Skin epidermis (tissue), 12 donors: ENCODE measurements at regions not wholly inside any gene's neighbourhood (a gene's known extent, or its start where the extent isn't known, plus 50 kb on each side); places are given as distances from the start of the nearest gene placed in this dataset.

Experiments used
- H3K27ac ChIP-seq, 21 experiments: fragments of 200-600 bp; sonication (generic) in 11 of 21; one replicate each; pipeline ENCODE4 v1.5.0; 2020; ENCODE audit warnings: mild to moderate bottlenecking in 3 of 21, inconsistent platforms in 2 of 21, moderate library complexity in 2 of 21
- H3K4me3 ChIP-seq, 7 experiments: fragments of 200-600 bp; sonication (generic) in 2 of 7; one replicate each; pipeline ENCODE4 v1.5.0; 2020; ENCODE audit warnings: inconsistent platforms in 2 of 7, mild to moderate bottlenecking in 2 of 7, moderate library complexity in 1 of 7

GRCh38 chr5:135705941-135706466, 127.2 kb upstream of the CXCL14 start:
- Histone ChIP-seq H3K27ac (peak overlapping the region in 15 of 21 experiments; percentile 7 to 82 (median 55)), H3K4me3 (no peak overlapping the region)

GRCh38 chr5:135705141-135705631, 126.4 kb upstream of the CXCL14 start:
- Histone ChIP-seq H3K27ac (peak overlapping the region in 12 of 21 experiments; percentile 28 to 84 (median 54)), H3K4me3 (no peak overlapping the region)

GRCh38 chr5:135704616-135705015, 125.8 kb upstream of the CXCL14 start:
- H3K4me3 ChIP-seq: no peak overlapping the region
- H3K27ac ChIP-seq: peak overlapping the region in 13 of 21 experiments; percentile 28 to 84 (median 50)

DNA sequence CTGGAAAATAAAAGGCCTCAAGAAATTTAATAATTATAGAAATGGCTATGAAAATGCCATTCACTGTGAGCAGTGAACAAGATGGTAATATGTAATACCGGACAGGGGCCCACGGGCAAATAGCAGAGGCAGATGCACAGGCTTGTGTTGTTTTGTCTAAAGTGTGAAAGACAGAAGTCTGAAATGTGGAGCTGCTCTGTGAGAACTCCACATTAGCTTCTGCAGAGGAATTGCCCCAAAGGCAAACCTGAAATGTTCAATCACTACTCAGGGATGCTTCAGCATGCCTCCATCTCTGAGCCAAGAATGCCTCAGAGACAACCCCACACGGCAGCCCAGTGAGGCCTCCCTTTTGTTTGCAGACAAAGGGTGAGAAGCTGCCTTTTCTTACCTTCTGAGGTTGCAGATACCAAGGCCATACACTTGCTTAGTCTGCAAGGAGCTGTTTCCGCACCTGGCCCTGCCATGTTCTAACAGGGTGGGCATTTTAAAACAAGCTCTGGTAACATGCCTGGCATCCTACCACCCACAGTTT, 124.3 kb upstream of the CXCL14 start:
- Histone ChIP-seq H3K4me3 (no peak overlapping the region), H3K27ac (peak overlapping the region in 7 of 21 experiments; percentile 39 to 85 (median 62))

GRCh38 chr5:135702191-135702590, 123.4 kb upstream of the CXCL14 start:
- no peak overlapping the region for H3K4me3 ChIP-seq
- peak overlapping the region in 6 of 21 experiments; percentile 26 to 85 (median 63) for H3K27ac ChIP-seq

- H3K27ac ChIP-seq: peak overlapping the region in 2 of 21 experiments; percentile 27 to 35
- no peak overlapping the region for H3K4me3 ChIP-seq
Measured at GRCh38 chr5:135700731-135701130, 121.9 kb upstream of the CXCL14 start.

GRCh38 chr5:135697959-135698345, 119.2 kb upstream of the CXCL14 start:
- Histone ChIP-seq H3K27ac (peak overlapping the region in 6 of 21 experiments; percentile 3 to 56 (median 8)), H3K4me3 (no peak overlapping the region)

GRCh38 chr5:135697251-135697958, 118.6 kb upstream of the CXCL14 start:
- H3K27ac ChIP-seq: peak overlapping the region in 7 of 21 experiments; percentile 3 to 56 (median 12)
- H3K4me3 ChIP-seq: no peak overlapping the region

- H3K27ac ChIP-seq: no peak overlapping the region
- no peak overlapping the region for H3K4me3 ChIP-seq
Measured at GRCh38 chr5:135696317-135696716, 117.5 kb upstream of the CXCL14 start.

GRCh38 chr5:135695656-135696313, 117.0 kb upstream of the CXCL14 start:
- no peak overlapping the region for H3K4me3 ChIP-seq
- peak overlapping the region in 3 of 21 experiments; percentile 21 to 39 (median 32) for H3K27ac ChIP-seq

GRCh38 chr5:135694906-135695305, 116.1 kb upstream of the CXCL14 start:
- H3K4me3 ChIP-seq: no peak overlapping the region

DNA sequence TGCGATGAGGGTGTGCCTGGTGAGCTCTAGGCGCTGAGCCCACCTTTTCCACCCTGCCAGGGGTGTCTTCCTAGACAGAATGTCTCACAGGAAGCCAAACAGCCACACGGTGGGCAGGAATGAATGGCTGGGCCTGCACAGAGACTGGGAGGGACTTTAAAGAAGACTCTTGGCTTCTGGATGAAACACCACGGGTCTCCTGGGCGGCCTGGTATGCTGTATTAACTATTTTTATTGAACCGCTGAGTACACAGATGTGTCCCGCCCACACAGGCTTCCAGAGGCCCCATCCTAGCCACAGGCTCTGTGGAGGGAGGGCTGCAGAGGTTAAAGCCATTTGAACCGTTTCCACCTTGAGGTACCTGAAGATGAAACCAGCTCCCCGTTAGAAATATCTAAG, 115.2 kb upstream of the CXCL14 start:
- peak overlapping the region in 18 of 21 experiments; percentile 5 to 84 (median 52) for H3K27ac ChIP-seq
- H3K4me3 ChIP-seq: no peak overlapping the region

More at GRCh38 chr5:135694906-135695305, 116.1 kb upstream of the CXCL14 start:
- H3K27ac ChIP-seq: peak overlapping the region in 2 of 21 experiments; percentile 27 to 72

- H3K27ac ChIP-seq: peak overlapping the region in 18 of 21 experiments; percentile 5 to 84 (median 52)
Measured at GRCh38 chr5:135693371-135693955, 114.7 kb upstream of the CXCL14 start.

DNA sequence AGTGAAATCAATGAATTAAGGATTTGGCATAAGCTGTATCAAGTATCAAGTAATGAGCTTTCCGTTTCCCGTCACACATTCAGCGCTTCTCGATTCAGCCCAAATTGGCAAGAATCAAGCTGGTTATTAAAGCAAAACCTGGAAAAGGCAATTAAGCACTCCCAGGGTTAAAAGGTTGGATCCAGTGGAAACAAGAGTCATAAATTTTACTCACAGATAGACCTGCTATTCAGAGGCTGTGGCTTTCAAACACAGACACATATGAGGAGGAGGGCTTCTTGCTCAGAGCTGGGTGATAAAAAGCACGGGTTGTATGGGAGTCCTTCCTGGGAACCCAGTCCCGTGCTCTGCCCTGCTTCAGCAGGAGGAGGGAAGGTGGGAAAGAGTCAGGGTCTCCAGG, 112.3 kb upstream of the CXCL14 start:
- H3K4me3 ChIP-seq: no peak overlapping the region
- H3K27ac ChIP-seq: no peak overlapping the region

More at GRCh38 chr5:135693371-135693955, 114.7 kb upstream of the CXCL14 start:
- H3K4me3 ChIP-seq: no peak overlapping the region

- H3K4me3 ChIP-seq: no peak overlapping the region
- H3K27ac ChIP-seq: no peak overlapping the region
Measured at GRCh38 chr5:135690466-135690865, 111.7 kb upstream of the CXCL14 start.

GRCh38 chr5:135689506-135689905, 110.7 kb upstream of the CXCL14 start:
- H3K4me3 ChIP-seq: no peak overlapping the region
- H3K27ac ChIP-seq: no peak overlapping the region

- H3K27ac ChIP-seq: no peak overlapping the region
- H3K4me3 ChIP-seq: no peak overlapping the region
Measured at GRCh38 chr5:135688385-135688784, 109.6 kb upstream of the CXCL14 start.

DNA sequence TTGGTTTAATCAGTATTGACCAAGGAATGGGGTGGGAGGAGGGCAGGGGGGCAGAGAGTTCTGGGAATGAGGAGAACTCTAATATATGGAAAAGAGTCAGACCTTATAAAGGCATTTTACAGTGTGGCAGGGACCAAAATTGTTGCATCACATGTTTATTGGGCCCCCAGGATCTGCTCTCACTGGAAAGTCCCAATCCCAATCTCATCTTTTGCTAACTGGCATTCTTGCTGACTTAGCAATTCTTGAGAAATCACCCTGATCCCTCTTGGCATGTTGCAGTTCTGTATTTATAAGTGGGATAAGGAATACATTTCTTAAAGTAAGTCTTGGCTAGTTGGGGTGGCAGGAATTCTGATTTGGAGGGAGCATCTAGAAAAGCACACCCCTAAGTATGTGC, 104.4 kb upstream of the CXCL14 start:
- Histone ChIP-seq H3K4me3 (no peak overlapping the region), H3K27ac (peak overlapping the region in 1 of 21 experiments; percentile 23)

GRCh38 chr5:135680713-135681112, 101.9 kb upstream of the CXCL14 start:
- no peak overlapping the region for H3K27ac ChIP-seq
- H3K4me3 ChIP-seq: no peak overlapping the region
